ENCODE measurements at regions not wholly inside any gene's neighbourhood (a gene's known extent, or its start where the extent isn't known, plus 50 kb on each side); places are given as distances from the start of the nearest gene placed in this dataset.

GRCh38 chr13:24008679-24009078 lies 111.4 kb upstream of the C1QTNF9B start:
- DNase-seq (ENCODE audit: low read depth): no peak

GRCh38 chr13:24011266-24011665 lies 114.0 kb upstream of the C1QTNF9B start:
- DNase-seq (ENCODE audit: low read depth): no peak

GRCh38 chr13:24012648-24013047 lies 115.3 kb upstream of the C1QTNF9B start:
- no peak for DNase-seq (ENCODE audit: low read depth)

- DNase-seq (ENCODE audit: low read depth): no peak
Measured at GRCh38 chr13:24013189-24013588, 115.9 kb upstream of the C1QTNF9B start.

GRCh38 chr13:24016046-24016445 lies 118.7 kb upstream of the C1QTNF9B start:
- DNase-seq (ENCODE audit: low read depth): no peak

- no peak for DNase-seq (ENCODE audit: low read depth)
Measured at GRCh38 chr13:24022568-24022967, 125.3 kb upstream of the C1QTNF9B start.

- DNase-seq (ENCODE audit: low read depth): no peak
Measured at GRCh38 chr13:24023073-24023472, 125.8 kb upstream of the C1QTNF9B start.

GRCh38 chr13:24027494-24027893 lies 130.2 kb upstream of the C1QTNF9B start:
- DNase-seq (ENCODE audit: low read depth): no peak

- DNase-seq (ENCODE audit: low read depth): no peak
Measured at GRCh38 chr13:24032252-24032651, 128.3 kb upstream of the SPATA13 start.

- no peak for DNase-seq (ENCODE audit: low read depth)
Measured at GRCh38 chr13:24032674-24033073, 127.8 kb upstream of the SPATA13 start.

- DNase-seq (ENCODE audit: low read depth): no peak
Measured at GRCh38 chr13:24033527-24034302, 126.8 kb upstream of the SPATA13 start.

GRCh38 chr13:24035411-24035810 lies 125.1 kb upstream of the SPATA13 start:
- no peak for DNase-seq (ENCODE audit: low read depth)

GRCh38 chr13:24036115-24036514 lies 124.4 kb upstream of the SPATA13 start:
- DNase-seq (ENCODE audit: low read depth): no peak

GRCh38 chr13:24038405-24038804 lies 122.1 kb upstream of the SPATA13 start:
- DNase-seq (ENCODE audit: low read depth): no peak

GRCh38 chr13:24038841-24039330 lies 121.6 kb upstream of the SPATA13 start:
- no peak for DNase-seq (ENCODE audit: low read depth)

- DNase-seq (ENCODE audit: low read depth): no peak
Measured at GRCh38 chr13:24039621-24040475, 120.7 kb upstream of the SPATA13 start.

GRCh38 chr13:24040835-24041234 lies 119.7 kb upstream of the SPATA13 start:
- no peak for DNase-seq (ENCODE audit: low read depth)

GRCh38 chr13:24041651-24042225 lies 118.8 kb upstream of the SPATA13 start:
- DNase-seq (ENCODE audit: low read depth): no peak

- no peak for DNase-seq (ENCODE audit: low read depth)
Measured at GRCh38 chr13:24042710-24043440, 117.6 kb upstream of the SPATA13 start.

- no peak for DNase-seq (ENCODE audit: low read depth)
Measured at GRCh38 chr13:24043590-24044350, 116.8 kb upstream of the SPATA13 start.

GRCh38 chr13:24045597-24045996 lies 114.9 kb upstream of the SPATA13 start:
- DNase-seq (ENCODE audit: low read depth): no peak

All from activated T-helper 9 cell treated with anti-CD3 and anti-CD28 coated beads, Interleukin-2, amount 50 U/mL, for 16 hours (primary cell).